ENCODE measurements at regions not wholly inside any gene's neighbourhood (a gene's known extent, or its start where the extent isn't known, plus 50 kb on each side); places are given as distances from the start of the nearest gene placed in this dataset.

- no peaks in the 10 kb centered on the region for H3K9me3 Mint-ChIP-seq (ENCODE audit: low read depth)
- DNase-seq, result no peak
- no peaks in the 10 kb centered on the region for H3K36me3 Mint-ChIP-seq (ENCODE audit: low read depth)
- H3K4me3 Mint-ChIP-seq, result no peak overlapping the region
- ATAC-seq, result no peak
- H3K4me1 Mint-ChIP-seq, result no peaks in the 10 kb centered on the region
- CTCF ChIA-PET, result interaction anchor here (0.7 kb wide), 1 partner anchor 521 kb away, joined by 3 read pairs; no protein-coding TSS in a partner anchor
- H3K27me3 Mint-ChIP-seq, result peaks cover 25% of the 10 kb centered on the region
- POLR2A ChIA-PET, result no interaction called here
- H3K27ac Mint-ChIP-seq, result no peak overlapping the region
- intact Hi-C loops (cut with DNase I, micrococcal nuclease), result no loop called here
Measured at GRCh38 chr2:84209941-84210340, 249.1 kb downstream of the SUCLG1 start.

- no peaks in the 10 kb centered on the region for H3K9me3 Mint-ChIP-seq (ENCODE audit: low read depth)
- ChIA-PET CTCF (no interaction called here), POLR2A (no interaction called here)
- H3K36me3 Mint-ChIP-seq (ENCODE audit: low read depth), result no peaks in the 10 kb centered on the region
- no peak for DNase-seq
- no peak overlapping the region for H3K4me3 Mint-ChIP-seq
- no peak overlapping the region for H3K27ac Mint-ChIP-seq
- H3K27me3 Mint-ChIP-seq, result peaks cover 16% of the 10 kb centered on the region
- intact Hi-C loops (cut with DNase I, micrococcal nuclease), result no loop called here
- H3K4me1 Mint-ChIP-seq, result no peaks in the 10 kb centered on the region
- no peak for ATAC-seq
Measured at GRCh38 chr2:84204995-84205394, 254.1 kb downstream of the SUCLG1 start.

- no peak for ATAC-seq
- CTCF ChIA-PET, result no interaction called here
- Mint-ChIP-seq H3K36me3 (ENCODE audit: low read depth) (no peaks in the 10 kb centered on the region), H3K4me3 (no peak overlapping the region), H3K27ac (no peak overlapping the region), H3K27me3 (peaks cover 3% of the 10 kb centered on the region), H3K9me3 (ENCODE audit: low read depth) (no peaks in the 10 kb centered on the region), H3K4me1 (no peaks in the 10 kb centered on the region)
- POLR2A ChIA-PET, result no interaction called here
- intact Hi-C loops (cut with DNase I, micrococcal nuclease), result no loop called here
- no peak for DNase-seq
Measured at GRCh38 chr2:84202166-84202565, 256.9 kb downstream of the SUCLG1 start.

- Mint-ChIP-seq H3K27ac (no peak overlapping the region), H3K9me3 (ENCODE audit: low read depth) (no peaks in the 10 kb centered on the region), H3K36me3 (ENCODE audit: low read depth) (no peaks in the 10 kb centered on the region), H3K27me3 (peaks cover 3% of the 10 kb centered on the region), H3K4me1 (no peaks in the 10 kb centered on the region), H3K4me3 (no peak overlapping the region)
- ChIA-PET POLR2A (no interaction called here), CTCF (no interaction called here)
- no peak for ATAC-seq
- intact Hi-C loops (cut with DNase I, micrococcal nuclease), result no loop called here
- DNase-seq, result no peak
Measured at GRCh38 chr2:84201158-84201557, 257.9 kb downstream of the SUCLG1 start.

GRCh38 chr2:84197901-84198300 lies 261.2 kb downstream of the SUCLG1 start:
- Mint-ChIP-seq H3K4me1 (no peaks in the 10 kb centered on the region), H3K27me3 (no peaks in the 10 kb centered on the region), H3K4me3 (no peak overlapping the region), H3K36me3 (ENCODE audit: low read depth) (no peaks in the 10 kb centered on the region), H3K27ac (no peak overlapping the region), H3K9me3 (ENCODE audit: low read depth) (no peaks in the 10 kb centered on the region)
- intact Hi-C loops (cut with DNase I, micrococcal nuclease), result no loop called here
- POLR2A ChIA-PET, result no interaction called here
- DNase-seq, result no peak
- CTCF ChIA-PET, result no interaction called here
- no peak for ATAC-seq

GRCh38 chr2:84194949-84195644 lies 264.0 kb downstream of the SUCLG1 start:
- intact Hi-C loops (cut with DNase I, micrococcal nuclease), result no loop called here
- no peaks in the 10 kb centered on the region for H3K27me3 Mint-ChIP-seq
- H3K27ac Mint-ChIP-seq, result no peak overlapping the region
- no peaks in the 10 kb centered on the region for H3K36me3 Mint-ChIP-seq (ENCODE audit: low read depth)
- H3K4me1 Mint-ChIP-seq, result no peaks in the 10 kb centered on the region
- ChIA-PET POLR2A (no interaction called here), CTCF (no interaction called here)
- no peak overlapping the region for H3K4me3 Mint-ChIP-seq
- no peaks in the 10 kb centered on the region for H3K9me3 Mint-ChIP-seq (ENCODE audit: low read depth)
- ATAC-seq (no peak), DNase-seq (no peak)

GRCh38 chr2:84194181-84194580 lies 264.9 kb downstream of the SUCLG1 start:
- Mint-ChIP-seq H3K9me3 (ENCODE audit: low read depth) (no peaks in the 10 kb centered on the region), H3K4me3 (no peak overlapping the region), H3K36me3 (ENCODE audit: low read depth) (no peaks in the 10 kb centered on the region), H3K27me3 (no peaks in the 10 kb centered on the region), H3K27ac (no peak overlapping the region), H3K4me1 (no peaks in the 10 kb centered on the region)
- intact Hi-C loops (cut with DNase I, micrococcal nuclease), result no loop called here
- no peak for DNase-seq
- ChIA-PET POLR2A (no interaction called here), CTCF (no interaction called here)
- no peak for ATAC-seq

- H3K9me3 Mint-ChIP-seq (ENCODE audit: low read depth), result no peaks in the 10 kb centered on the region
- no peaks in the 10 kb centered on the region for H3K4me1 Mint-ChIP-seq
- H3K36me3 Mint-ChIP-seq (ENCODE audit: low read depth), result no peaks in the 10 kb centered on the region
- H3K27ac Mint-ChIP-seq, result no peak overlapping the region
- ChIA-PET CTCF (no interaction called here), POLR2A (no interaction called here)
- intact Hi-C loops (cut with DNase I, micrococcal nuclease), result no loop called here
- H3K4me3 Mint-ChIP-seq, result no peak overlapping the region
- H3K27me3 Mint-ChIP-seq, result peaks cover 5% of the 10 kb centered on the region
- ATAC-seq, result no peak
- no peak for DNase-seq
Measured at GRCh38 chr2:84187258-84187657, 271.8 kb downstream of the SUCLG1 start.

GRCh38 chr2:84181927-84182326 lies 277.2 kb downstream of the SUCLG1 start:
- CTCF ChIA-PET, result no interaction called here

GRCh38 chr2:84177733-84178132 lies 281.3 kb downstream of the SUCLG1 start:
- no peak for DNase-seq
- no peaks in the 10 kb centered on the region for H3K36me3 Mint-ChIP-seq (ENCODE audit: low read depth)
- no peaks in the 10 kb centered on the region for H3K9me3 Mint-ChIP-seq (ENCODE audit: low read depth)
- ChIA-PET CTCF (no interaction called here), POLR2A (interaction anchor here (0.6 kb wide), 1 partner anchor 51 kb away, joined by 4 read pairs; no protein-coding TSS in a partner anchor)
- no peak for ATAC-seq
- no peaks in the 10 kb centered on the region for H3K4me1 Mint-ChIP-seq
- H3K27ac Mint-ChIP-seq, result no peak overlapping the region
- H3K27me3 Mint-ChIP-seq, result peaks cover 8% of the 10 kb centered on the region
- intact Hi-C loops (cut with DNase I, micrococcal nuclease), result no loop called here
- no peak overlapping the region for H3K4me3 Mint-ChIP-seq

More at GRCh38 chr2:84181927-84182326, 277.2 kb downstream of the SUCLG1 start:
- Mint-ChIP-seq H3K36me3 (ENCODE audit: low read depth) (no peaks in the 10 kb centered on the region), H3K27me3 (peaks cover 6% of the 10 kb centered on the region), H3K9me3 (ENCODE audit: low read depth) (no peaks in the 10 kb centered on the region), H3K27ac (no peak overlapping the region), H3K4me1 (no peaks in the 10 kb centered on the region), H3K4me3 (no peak overlapping the region)
- POLR2A ChIA-PET, result no interaction called here
- DNase-seq, result no peak
- intact Hi-C loops (cut with DNase I, micrococcal nuclease), result no loop called here
- no peak for ATAC-seq

- ATAC-seq (no peak), DNase-seq (no peak)
- H3K27me3 Mint-ChIP-seq, result peaks cover 8% of the 10 kb centered on the region
- no peaks in the 10 kb centered on the region for H3K9me3 Mint-ChIP-seq (ENCODE audit: low read depth)
- H3K4me1 Mint-ChIP-seq, result no peaks in the 10 kb centered on the region
- ChIA-PET POLR2A (no interaction called here), CTCF (interaction anchor here (0.5 kb wide), 1 partner anchor 965 kb away, joined by 3 read pairs; no protein-coding TSS in a partner anchor)
- H3K27ac Mint-ChIP-seq, result no peak overlapping the region
- intact Hi-C loops (cut with DNase I, micrococcal nuclease), result no loop called here
- no peak overlapping the region for H3K4me3 Mint-ChIP-seq
- no peaks in the 10 kb centered on the region for H3K36me3 Mint-ChIP-seq (ENCODE audit: low read depth)
Measured at GRCh38 chr2:84175970-84176369, 283.1 kb downstream of the SUCLG1 start.

GRCh38 chr2:84175340-84175739 lies 283.7 kb downstream of the SUCLG1 start:
- no peaks in the 10 kb centered on the region for H3K4me1 Mint-ChIP-seq
- ATAC-seq (no peak), DNase-seq (no peak)
- ChIA-PET CTCF (no interaction called here), POLR2A (no interaction called here)
- no peak overlapping the region for H3K4me3 Mint-ChIP-seq
- no peak overlapping the region for H3K27ac Mint-ChIP-seq
- intact Hi-C loops (cut with DNase I, micrococcal nuclease), result no loop called here
- H3K36me3 Mint-ChIP-seq (ENCODE audit: low read depth), result no peaks in the 10 kb centered on the region
- H3K27me3 Mint-ChIP-seq, result peaks cover 8% of the 10 kb centered on the region
- H3K9me3 Mint-ChIP-seq (ENCODE audit: low read depth), result no peaks in the 10 kb centered on the region

GRCh38 chr2:84173041-84173440 lies 286.0 kb downstream of the SUCLG1 start:
- Mint-ChIP-seq H3K36me3 (ENCODE audit: low read depth) (no peaks in the 10 kb centered on the region), H3K4me1 (no peaks in the 10 kb centered on the region), H3K4me3 (no peak overlapping the region), H3K27ac (no peak overlapping the region), H3K27me3 (peaks cover 7% of the 10 kb centered on the region), H3K9me3 (ENCODE audit: low read depth) (no peaks in the 10 kb centered on the region)
- intact Hi-C loops (cut with DNase I, micrococcal nuclease), result no loop called here
- CTCF ChIA-PET, result no interaction called here
- POLR2A ChIA-PET, result no interaction called here
- no peak for DNase-seq
- ATAC-seq, result no peak

All from activated CD4-positive, alpha-beta T cell treated with anti-CD3 and anti-CD28 coated beads for 36 hours (primary cell).